Activated CD8-positive, alpha-beta memory T cell treated with anti-CD3 and anti-CD28 coated beads, Interleukin-2, amount 10 ng/mL, durations not matched to agents 7 days and 5 days (primary cell): ENCODE measurements at regions not wholly inside any gene's neighbourhood (a gene's known extent, or its start where the extent isn't known, plus 50 kb on each side); places are given as distances from the start of the nearest gene placed in this dataset.

Experiments used
- ATAC-seq: fragments of 150-1000 bp; cut with Tn5 transposase; one replicate; pipeline ENCODE4 v1.10.0; 2021; ENCODE audit warnings: moderate library complexity
- CTCF ChIA-PET: fragments of 350-600 bp; sonication (Branson Sonifier 250); formaldehyde crosslinking; loops from one replicate; lab custom pipeline; 2021; ENCODE audit warnings: antibody characterized with exemption; lab: Charles Lee
- DNase-seq: peaks from one replicate; pipeline ENCODE4 v3.0.0-alpha.2; 2020
- H3K27ac Mint-ChIP-seq: one replicate; pipeline ENCODE4 v1.8.0; 2021; ENCODE audit warnings: mild to moderate bottlenecking, mixed read lengths
- H3K27me3 Mint-ChIP-seq: one replicate; pipeline ENCODE4 v1.8.0; 2021; ENCODE audit warnings: mixed read lengths
- H3K36me3 Mint-ChIP-seq: one replicate; pipeline ENCODE4 v1.8.0; 2021; ENCODE audit warnings: mild to moderate bottlenecking, mixed read lengths
- H3K4me1 Mint-ChIP-seq: one replicate; pipeline ENCODE4 v1.8.0; 2021; ENCODE audit warnings: mixed read lengths
- H3K4me3 Mint-ChIP-seq: one replicate; pipeline ENCODE4 v1.8.0; 2021; ENCODE audit warnings: mild to moderate bottlenecking, moderate library complexity, mixed read lengths
- H3K9me3 Mint-ChIP-seq: one replicate; pipeline ENCODE4 v1.8.0; 2022; ENCODE audit warnings: low read depth, mixed read lengths

DNA sequence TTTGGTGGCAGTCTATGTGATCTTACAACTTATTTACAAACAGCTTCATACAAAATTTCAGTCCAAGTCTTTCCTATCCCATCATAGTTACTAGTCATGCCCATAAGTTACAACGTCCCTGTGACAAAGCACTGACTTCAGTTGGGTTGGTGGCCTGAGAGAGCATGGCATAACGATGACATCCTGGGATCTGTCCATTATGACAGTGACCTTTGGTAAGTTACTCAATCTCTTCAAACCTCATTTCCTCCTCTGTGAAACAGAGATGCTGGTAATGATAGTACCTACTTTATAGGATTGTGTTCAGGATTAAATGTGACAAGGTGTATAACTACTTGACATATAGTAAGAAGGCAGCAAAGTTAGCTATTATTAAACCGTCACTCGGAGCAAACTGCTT, 55.4 kb upstream of the ATP5MC3 start:
- CTCF ChIA-PET, result interaction anchor here (0.6 kb wide), 1 partner anchor 41 kb away, joined by 3 read pairs; no protein-coding TSS in a partner anchor
- Mint-ChIP-seq H3K4me1 (peaks cover 8% of the 10 kb centered on the region), H3K9me3 (peaks cover 5% of the 10 kb centered on the region), H3K27me3 (peaks cover 6% of the 10 kb centered on the region), H3K36me3 (peaks cover 11% of the 10 kb centered on the region), H3K4me3 (no peak overlapping the region), H3K27ac (no peak overlapping the region)
- DNase-seq, result no peak
- no peak for ATAC-seq

DNA sequence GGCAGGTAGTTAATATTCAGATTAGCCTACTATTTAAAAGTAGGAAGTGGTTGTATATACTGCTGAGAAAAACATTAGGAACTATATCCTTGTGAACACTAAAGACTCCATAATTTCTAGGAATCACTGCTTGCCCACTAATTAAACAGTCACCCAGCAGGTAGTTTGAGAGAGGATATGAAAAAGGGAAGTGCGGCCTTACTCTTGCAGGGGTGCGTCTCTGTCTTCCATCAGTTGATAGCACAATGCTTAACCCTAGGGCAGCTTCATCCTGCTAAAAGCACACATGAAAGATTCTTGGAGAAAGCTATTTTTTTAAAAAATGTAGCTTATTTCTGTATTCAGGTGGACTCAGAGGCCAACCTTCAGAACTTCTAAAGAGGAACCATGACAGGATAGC, 53.1 kb upstream of the ATP5MC3 start:
- peaks cover 8% of the 10 kb centered on the region for H3K4me1 Mint-ChIP-seq
- no peak for ATAC-seq
- H3K27me3 Mint-ChIP-seq, result no peaks in the 10 kb centered on the region
- no peak for DNase-seq
- CTCF ChIA-PET, result interaction anchor here (1.0 kb wide), 1 partner anchor 17 kb away, joined by 3 read pairs; no protein-coding TSS in a partner anchor
- peaks cover 1% of the 10 kb centered on the region for H3K9me3 Mint-ChIP-seq
- H3K36me3 Mint-ChIP-seq, result peaks cover 5% of the 10 kb centered on the region
- no peak overlapping the region for H3K4me3 Mint-ChIP-seq
- no peak overlapping the region for H3K27ac Mint-ChIP-seq

DNA sequence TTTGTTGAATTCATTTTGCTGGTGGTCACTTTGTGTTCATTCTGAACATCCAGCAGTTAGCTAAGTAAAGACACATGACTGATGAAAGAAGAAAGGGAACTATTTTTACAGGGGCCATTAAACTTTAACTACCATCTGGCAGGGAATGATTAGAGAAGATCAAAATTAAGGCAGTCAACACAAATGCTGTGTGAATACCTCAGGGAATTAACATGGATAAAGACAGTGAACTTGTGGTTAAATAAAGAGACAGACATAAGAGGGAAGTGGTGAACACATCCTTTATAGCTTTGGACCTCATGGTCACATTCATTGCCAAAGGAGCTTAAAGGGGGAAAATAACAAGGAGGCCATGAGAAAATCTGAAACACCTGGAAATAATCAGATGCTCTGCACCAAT, 52.6 kb upstream of the ATP5MC3 start:
- DNase-seq (no peak), ATAC-seq (no peak)
- no peaks in the 10 kb centered on the region for H3K27me3 Mint-ChIP-seq
- CTCF ChIA-PET, result interaction anchor here (1.0 kb wide), 1 partner anchor 174 kb away, joined by 3 read pairs; no protein-coding TSS in a partner anchor
- H3K36me3 Mint-ChIP-seq, result peaks cover 2% of the 10 kb centered on the region
- H3K9me3 Mint-ChIP-seq, result no peaks in the 10 kb centered on the region
- no peak overlapping the region for H3K27ac Mint-ChIP-seq
- H3K4me3 Mint-ChIP-seq, result no peak overlapping the region
- H3K4me1 Mint-ChIP-seq, result peaks cover 8% of the 10 kb centered on the region

DNA sequence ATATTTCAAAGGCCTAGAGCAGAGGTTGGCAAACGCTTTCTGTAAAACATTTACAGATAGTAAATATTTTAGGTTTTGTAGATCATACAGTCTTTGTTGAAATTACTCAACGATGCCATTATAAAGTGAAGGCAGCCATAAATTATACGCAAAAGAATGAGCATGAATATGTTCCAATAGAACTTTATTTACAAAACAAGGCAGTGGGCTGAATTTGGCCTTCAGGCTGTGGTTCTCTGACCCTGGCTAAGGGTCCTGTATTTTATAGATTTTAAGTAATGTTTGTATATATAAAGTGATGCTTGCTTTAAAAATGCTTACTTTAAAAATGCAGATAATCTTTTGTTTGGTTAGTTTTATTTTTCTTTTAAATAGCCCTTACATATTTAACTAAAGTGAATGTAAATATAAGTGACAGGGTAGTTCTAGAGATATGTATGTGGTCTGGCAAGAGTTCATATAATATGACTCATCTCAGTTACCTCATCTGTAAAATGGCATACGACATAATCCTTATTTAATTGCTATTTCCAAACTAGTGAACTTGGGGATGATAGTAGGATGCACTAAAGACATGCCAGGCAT, 51.7 kb upstream of the ATP5MC3 start:
- CTCF ChIA-PET, result interaction anchor here (1.0 kb wide), 1 partner anchor 173 kb away, joined by 3 read pairs; no protein-coding TSS in a partner anchor
- Mint-ChIP-seq H3K4me3 (no peak overlapping the region), H3K4me1 (peaks cover 13% of the 10 kb centered on the region), H3K27me3 (no peaks in the 10 kb centered on the region), H3K27ac (no peak overlapping the region), H3K9me3 (no peaks in the 10 kb centered on the region), H3K36me3 (peaks cover 2% of the 10 kb centered on the region)
- DNase-seq (no peak), ATAC-seq (peak; percentile 23)
